Germinal center (tissue), 1 donor: ENCODE measurements at regions not wholly inside any gene's neighbourhood (a gene's known extent, or its start where the extent isn't known, plus 50 kb on each side); places are given as distances from the start of the nearest gene placed in this dataset.
A peak's percentile ranks its signal among the peaks of the same experiment; 100 is the strongest.
"Not testable (repeated sequence)": the region's sequence is repeated elsewhere in the genome, so short reads cannot be mapped to it uniquely, and the experiment has no call there.

ENCODE experiments used
- DNase-seq: peaks from one replicate; pipeline ENCODE4 v3.0.0; 2012; ENCODE audit warnings: mixed read lengths, low spot score

GRCh38 chr10:64115908-64116643, 594.9 kb downstream of the REEP3 start:
- DNase-seq: peak; percentile 4

- DNase-seq: no peak
Observed at GRCh38 chr10:64116707-64117106, 595.5 kb downstream of the REEP3 start.

- no peak for DNase-seq
Observed at GRCh38 chr10:64118736-64119135, 597.5 kb downstream of the REEP3 start.

- DNase-seq: not testable (repeated sequence)
Observed at GRCh38 chr10:64120301-64120980, 599.2 kb downstream of the REEP3 start.

- DNase-seq: no peak
Observed at GRCh38 chr10:64130152-64130551, 609.0 kb downstream of the REEP3 start.

- no peak for DNase-seq
Observed at GRCh38 chr10:64134676-64135075, 613.5 kb downstream of the REEP3 start.

GRCh38 chr10:64142395-64142794, 621.2 kb downstream of the REEP3 start:
- no peak for DNase-seq

- DNase-seq: no peak
Observed at GRCh38 chr10:64148607-64149006, 627.4 kb downstream of the REEP3 start.

GRCh38 chr10:64156166-64156565, 635.0 kb downstream of the REEP3 start:
- no peak for DNase-seq

- DNase-seq: no peak
Observed at GRCh38 chr10:64158551-64158950, 637.4 kb downstream of the REEP3 start.

GRCh38 chr10:64159910-64160872, 639.0 kb downstream of the REEP3 start:
- no peak for DNase-seq

- DNase-seq: no peak
Observed at GRCh38 chr10:64170791-64171190, 649.6 kb downstream of the REEP3 start.

GRCh38 chr10:64173826-64174225, 652.6 kb downstream of the REEP3 start:
- DNase-seq: no peak

GRCh38 chr10:64174666-64175255, 653.6 kb downstream of the REEP3 start:
- DNase-seq: no peak

- DNase-seq: no peak
Observed at GRCh38 chr10:64175271-64175962, 654.2 kb downstream of the REEP3 start.

GRCh38 chr10:64182671-64183070, 661.5 kb downstream of the REEP3 start:
- no peak for DNase-seq

- DNase-seq: no peak
Observed at GRCh38 chr10:64191286-64191685, 670.1 kb downstream of the REEP3 start.

GRCh38 chr10:64196638-64197315, 675.6 kb downstream of the REEP3 start:
- no peak for DNase-seq

GRCh38 chr10:64201936-64202335, 680.7 kb downstream of the REEP3 start:
- no peak for DNase-seq

- DNase-seq: not testable (repeated sequence)
Observed at GRCh38 chr10:64204504-64204903, 683.3 kb downstream of the REEP3 start.

- DNase-seq: no peak
Observed at GRCh38 chr10:64206409-64206808, 685.2 kb downstream of the REEP3 start.
